Left ventricle myocardium inferior (tissue), 1 donor: ENCODE measurements at regions not wholly inside any gene's neighbourhood (a gene's known extent, or its start where the extent isn't known, plus 50 kb on each side); places are given as distances from the start of the nearest gene placed in this dataset.

Experiments used
- DNase-seq: peaks from one replicate; pipeline ENCODE4 v3.0.0-alpha.2; 2020
- H3K27ac ChIP-seq: fragments of 200-600 bp; replicated peaks from 2 replicates; pipeline ENCODE4 v1.8.0; 2021
- H3K27me3 ChIP-seq: fragments of 200-600 bp; 2 replicates; pipeline ENCODE4 v1.8.0; 2021; ENCODE audit warnings: low read depth
- H3K36me3 ChIP-seq: fragments of 200-600 bp; 2 replicates; pipeline ENCODE4 v1.8.0; 2021
- H3K4me1 ChIP-seq: fragments of 200-600 bp; 2 replicates; pipeline ENCODE4 v1.8.0; 2021
- H3K4me3 ChIP-seq: fragments of 200-600 bp; 2 replicates; pipeline ENCODE4 v1.8.0; 2021; ENCODE audit warnings: mild to moderate bottlenecking, moderate library complexity
- H3K9me3 ChIP-seq: fragments of 200-600 bp; replicated peaks from 2 replicates; pipeline ENCODE4 v1.8.0; 2021
- CTCF ChIP-seq: fragments of 200-600 bp; IDR thresholded peaks from 2 replicates; pipeline ENCODE4 v1.8.0; 2021; ENCODE audit warnings: antibody characterized with exemption, mild to moderate bottlenecking, borderline replicate concordance
- intact Hi-C: fragments of 100-400 bp; cut with micrococcal nuclease; formaldehyde crosslinking; loops from one replicate; pipeline ENCODE4 v1.11.0; 2022
- donor health status: DM: no; HTN: yes; CAD: no; lungs with severe emphysema.

DNA sequence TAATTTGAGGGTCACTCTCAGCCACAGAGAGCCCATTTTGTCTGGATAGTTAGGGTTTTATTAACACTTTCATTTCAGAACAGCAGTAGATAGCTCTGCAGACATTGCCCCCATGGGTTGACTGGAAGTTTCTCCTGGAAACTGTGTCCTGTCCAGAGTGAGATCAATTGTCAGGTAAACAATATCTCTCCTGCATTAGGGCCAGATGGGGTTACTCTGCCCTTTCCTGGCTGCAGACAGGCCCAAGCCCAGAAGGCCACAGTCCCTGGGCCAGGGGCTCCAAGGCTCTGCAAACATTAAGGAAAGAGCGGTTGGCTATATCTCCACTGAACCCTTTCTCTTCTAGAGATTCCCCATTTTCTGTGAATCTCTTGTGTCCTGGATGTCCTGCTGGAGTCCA is 436.8 kb upstream of the PRKX start:
- TF ChIP-seq CTCF, result no peak
- H3K4me3 ChIP-seq, result no peak overlapping the region
- no peak overlapping the region for H3K27ac ChIP-seq
- H3K27me3 ChIP-seq, result no peaks in the 10 kb centered on the region
- H3K9me3 ChIP-seq, result no peaks in the 10 kb centered on the region
- intact Hi-C loops, result no loop called here
- H3K36me3 ChIP-seq, result no peaks in the 10 kb centered on the region
- H3K4me1 ChIP-seq, result no peaks in the 10 kb centered on the region
- no peak for DNase-seq

GRCh38 chrX:4129626-4130025 is 416.2 kb upstream of the PRKX start:
- H3K4me1 ChIP-seq, result no peaks in the 10 kb centered on the region
- no peak for TF ChIP-seq CTCF
- no peak for DNase-seq
- no peak overlapping the region for H3K27ac ChIP-seq
- no peaks in the 10 kb centered on the region for H3K36me3 ChIP-seq
- H3K4me3 ChIP-seq, result no peak overlapping the region
- H3K27me3 ChIP-seq, result no peaks in the 10 kb centered on the region
- H3K9me3 ChIP-seq, result no peaks in the 10 kb centered on the region
- intact Hi-C loops, result no loop called here

DNA sequence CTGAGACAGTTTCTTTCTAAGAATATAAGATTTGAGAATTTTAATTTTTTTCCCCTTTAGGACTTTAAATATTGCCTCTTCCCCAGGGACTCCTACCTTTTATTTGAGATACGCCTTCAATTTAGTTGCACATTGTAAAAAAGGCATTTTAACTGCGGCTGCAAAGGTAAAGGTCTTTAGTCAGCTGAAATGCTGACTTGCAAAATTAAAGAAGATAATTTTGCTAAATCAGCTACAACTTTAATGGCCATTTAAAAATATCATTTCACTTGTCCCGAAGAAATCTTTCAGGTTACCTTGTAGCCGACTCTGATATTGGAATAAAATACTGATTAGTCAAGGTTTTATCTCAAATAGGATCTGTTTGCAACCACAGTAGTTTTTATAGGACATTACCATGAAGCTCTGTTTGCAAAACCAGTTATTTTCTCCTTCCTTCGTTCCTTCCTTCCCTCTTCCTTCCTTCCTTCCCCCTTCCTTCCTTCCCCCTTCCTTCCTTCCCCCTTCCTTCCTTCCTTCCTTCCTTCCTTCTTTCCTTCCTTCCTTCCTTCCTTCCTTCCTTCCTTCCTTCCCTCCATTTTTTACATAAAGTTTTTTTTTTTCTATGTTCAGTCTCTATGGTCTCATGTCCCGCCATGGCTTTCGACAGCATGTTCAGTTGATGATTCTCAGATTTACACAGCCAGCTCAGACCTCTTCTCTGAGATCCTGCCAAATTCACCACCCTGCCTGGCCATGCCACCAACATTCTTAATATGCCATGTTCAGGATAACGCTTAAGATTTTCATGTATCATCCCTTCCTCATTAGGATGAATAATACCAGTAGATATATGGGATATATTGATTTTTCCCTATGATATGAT is 405.4 kb upstream of the PRKX start:
- H3K4me3 ChIP-seq, result no peak overlapping the region
- DNase-seq, result no peak
- no peaks in the 10 kb centered on the region for H3K4me1 ChIP-seq
- intact Hi-C loops, result no loop called here
- TF ChIP-seq CTCF, result no peak
- no peaks in the 10 kb centered on the region for H3K36me3 ChIP-seq
- H3K9me3 ChIP-seq, result no peaks in the 10 kb centered on the region
- H3K27me3 ChIP-seq, result no peaks in the 10 kb centered on the region
- no peak overlapping the region for H3K27ac ChIP-seq

DNA sequence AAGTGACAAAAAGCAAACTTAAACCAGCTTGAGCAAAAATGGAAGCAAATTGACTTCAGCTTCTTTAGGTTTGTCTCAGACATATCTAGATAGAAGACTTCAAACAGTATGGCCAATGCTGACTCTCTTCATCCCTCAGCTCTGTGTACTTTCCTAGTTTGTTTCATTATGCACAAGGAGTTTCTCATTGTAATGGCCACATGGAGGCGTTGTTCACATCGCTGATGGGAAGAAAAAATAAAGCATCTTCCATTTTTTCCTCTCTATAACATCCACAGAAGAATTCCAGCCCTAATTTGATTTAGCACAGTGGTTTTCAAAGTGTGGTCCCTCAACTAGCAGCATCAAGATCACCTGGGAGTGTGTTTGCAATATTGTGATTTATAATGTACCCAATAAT is 397.5 kb upstream of the PRKX start:
- no peaks in the 10 kb centered on the region for H3K4me1 ChIP-seq
- intact Hi-C loops, result no loop called here
- no peaks in the 10 kb centered on the region for H3K36me3 ChIP-seq
- no peaks in the 10 kb centered on the region for H3K27me3 ChIP-seq
- H3K27ac ChIP-seq, result no peak overlapping the region
- no peak for DNase-seq
- no peaks in the 10 kb centered on the region for H3K9me3 ChIP-seq
- no peak overlapping the region for H3K4me3 ChIP-seq
- no peak for TF ChIP-seq CTCF

DNA sequence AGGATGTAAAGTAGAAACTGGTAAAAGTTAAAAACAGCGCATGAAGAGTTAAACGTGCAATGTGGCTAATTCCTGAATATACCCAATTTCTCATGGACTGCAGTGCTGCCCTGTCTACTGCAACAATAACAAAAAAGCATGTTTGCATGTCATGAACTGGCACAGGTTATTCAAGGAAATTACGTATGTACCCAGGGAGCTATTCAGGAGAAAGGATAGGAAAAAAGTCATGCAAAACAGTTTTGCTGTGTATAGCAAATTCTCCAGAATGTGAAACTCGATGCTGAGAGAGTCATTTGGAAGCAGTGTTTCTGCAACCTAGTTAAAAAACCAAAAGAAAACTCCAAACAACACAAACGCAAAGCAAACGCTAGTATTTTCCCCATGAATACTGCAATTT is 381.5 kb upstream of the PRKX start:
- Histone ChIP-seq H3K27ac (no peak overlapping the region), H3K27me3 (no peaks in the 10 kb centered on the region), H3K4me3 (no peak overlapping the region), H3K9me3 (no peaks in the 10 kb centered on the region), H3K4me1 (no peaks in the 10 kb centered on the region), H3K36me3 (no peaks in the 10 kb centered on the region)
- intact Hi-C loops, result no loop called here
- no peak for TF ChIP-seq CTCF
- no peak for DNase-seq
